ENCODE measurements at regions not wholly inside any gene's neighbourhood (a gene's known extent, or its start where the extent isn't known, plus 50 kb on each side); places are given as distances from the start of the nearest gene placed in this dataset.

- TF ChIP-seq CTCF (IDR thresholded peaks at IDR 0.05; ENCODE audit: control extremely low read depth in 1 of 3, insufficient read depth in 1 of 3, low read depth in 1 of 3, low read length in 3 of 3) (no peak), POLR2A (IDR thresholded peaks at IDR 0.05; ENCODE audit: control extremely low read depth in 1 of 2, low read depth in 2 of 2, low read length in 2 of 2) (no peak), JUND (IDR thresholded peaks at IDR 0.05; ENCODE audit: low read length) (no peak), TAF1 (IDR thresholded peaks at IDR 0.05; ENCODE audit: low read depth, low read length) (no peak), POLR2AphosphoS5 (IDR thresholded peaks at IDR 0.05; ENCODE audit: low read depth, low read length) (no peak), CHD1 (IDR thresholded peaks at IDR 0.05; ENCODE audit: low read depth, low read length) (no peak), CBX5 (IDR thresholded peaks at IDR 0.05; ENCODE audit: low read depth, low read length) (no peak), NANOG (IDR thresholded peaks at IDR 0.05; ENCODE audit: insufficient read depth, low read depth, low read length, poor library complexity, severe bottlenecking) (no peak), CREB1 (IDR thresholded peaks at IDR 0.05) (no peak), HDAC6 (IDR thresholded peaks at IDR 0.05; ENCODE audit: low read depth, low read length) (no peak), CHD2 (IDR thresholded peaks at IDR 0.05; ENCODE audit: low read length) (no peak), YY1 (IDR thresholded peaks at IDR 0.05; ENCODE audit: low read depth, low read length) (no peak), GTF2F1 (IDR thresholded peaks at IDR 0.05; ENCODE audit: borderline replicate concordance, low read depth, low read length) (no peak), ATF2 (IDR thresholded peaks at IDR 0.05; ENCODE audit: low read length) (no peak)
Observed at GRCh38 chr16:8310816-8311215, 279.5 kb downstream of the TMEM114 start.
